GM21526 (cell line): ENCODE measurements at regions not wholly inside any gene's neighbourhood (a gene's known extent, or its start where the extent isn't known, plus 50 kb on each side); places are given as distances from the start of the nearest gene placed in this dataset.

Experiments
- ATAC-seq: cut with Tn5 transposase; IDR thresholded peaks from one replicate; pipeline ENCODE4 v1.9.1; 2021; ENCODE audit warnings: moderate library complexity; ENCODE audit not compliant: unreplicated experiment, low FRiP score

DNA sequence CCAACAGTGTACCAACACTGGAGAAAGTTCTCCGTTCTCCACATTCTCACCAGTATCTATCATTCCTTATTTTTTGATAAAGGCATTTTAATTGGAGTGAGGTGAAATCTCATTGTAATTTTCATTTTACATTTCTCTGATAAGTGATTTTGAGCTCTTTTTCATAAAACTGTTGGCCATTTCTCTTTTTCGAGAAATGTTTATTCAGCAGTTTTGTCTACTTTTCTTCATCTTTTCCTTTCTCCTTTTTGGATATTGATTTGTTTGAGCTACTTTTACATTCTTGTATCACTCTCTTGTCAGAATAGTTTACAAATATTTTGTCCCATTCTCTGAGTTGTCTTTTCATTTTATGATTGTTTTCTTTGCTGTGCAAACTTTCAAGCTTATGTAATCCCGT is 555.2 kb downstream of the COL12A1 start:
- no peak for ATAC-seq

DNA sequence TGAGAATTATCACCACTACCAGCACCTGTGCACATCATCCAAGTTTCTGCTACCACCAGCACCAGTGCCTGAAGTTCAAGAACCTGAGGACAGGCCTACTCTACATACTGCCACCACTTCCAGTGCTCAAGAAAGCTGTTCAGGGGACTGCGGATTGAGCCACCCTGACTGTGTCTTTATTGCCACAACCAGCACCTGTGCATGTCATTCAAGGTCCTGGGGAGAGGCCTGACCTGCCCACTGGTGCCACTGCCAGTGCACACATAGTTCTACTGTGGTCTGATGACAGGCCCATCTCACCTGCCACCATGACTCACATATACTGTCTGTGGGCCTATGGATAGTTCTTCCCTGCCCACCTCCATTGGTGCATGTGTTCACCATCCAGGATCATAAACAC is 559.4 kb downstream of the COL12A1 start:
- no peak for ATAC-seq

DNA sequence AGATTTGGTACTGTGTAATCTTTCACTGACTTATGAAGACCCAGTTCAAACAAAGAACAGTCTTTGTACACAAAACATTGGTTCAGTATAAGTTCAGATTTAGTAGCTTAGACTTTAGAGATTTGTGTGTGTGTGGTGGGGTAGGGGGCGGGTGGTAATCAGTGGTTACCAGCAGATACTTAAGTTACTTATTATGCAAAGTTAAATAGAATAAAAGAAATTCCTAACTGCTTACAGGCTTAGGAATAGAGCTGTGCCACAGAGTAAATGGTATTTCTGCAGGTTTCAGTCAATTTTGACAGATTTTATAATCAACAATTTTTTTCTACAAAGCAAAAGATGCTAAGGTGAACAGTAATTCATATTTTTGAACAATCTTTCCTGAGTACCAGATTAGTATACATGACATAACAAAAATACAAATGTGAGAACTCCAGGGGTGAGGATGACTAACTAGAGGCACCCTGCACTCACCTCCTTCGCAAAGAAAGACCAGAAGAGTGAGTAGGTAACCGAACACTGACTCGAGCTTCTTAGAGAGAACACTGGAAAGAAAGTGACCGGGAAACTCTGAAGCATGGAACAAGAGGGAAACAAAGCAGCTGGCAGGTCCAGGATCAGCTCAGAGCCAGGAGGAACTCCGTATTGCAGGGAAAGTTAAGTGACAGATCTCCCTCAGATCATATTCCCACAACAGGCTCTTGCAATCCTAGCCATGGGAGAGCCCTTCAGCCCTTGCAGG is 560.6 kb downstream of the COL12A1 start:
- ATAC-seq, result no peak

DNA sequence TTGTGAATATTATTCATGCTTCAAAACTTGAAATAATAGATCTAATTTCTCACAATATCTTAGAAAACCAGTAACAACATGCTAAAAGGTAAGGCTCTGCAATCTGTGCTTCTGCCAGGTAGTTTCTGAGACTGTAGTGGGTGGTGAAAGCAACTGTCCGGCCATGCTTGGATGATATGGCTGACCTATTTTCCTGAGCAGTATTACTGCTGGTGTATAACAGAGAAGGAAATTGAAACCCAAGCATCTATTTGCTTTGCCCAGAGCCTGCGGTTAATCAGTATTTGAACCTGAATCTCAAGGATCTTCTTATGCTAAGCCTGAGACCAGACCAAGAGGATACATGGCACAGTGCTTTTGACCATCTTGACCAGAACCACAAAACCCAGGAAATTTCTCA is 563.8 kb downstream of the COL12A1 start:
- no peak for ATAC-seq

DNA sequence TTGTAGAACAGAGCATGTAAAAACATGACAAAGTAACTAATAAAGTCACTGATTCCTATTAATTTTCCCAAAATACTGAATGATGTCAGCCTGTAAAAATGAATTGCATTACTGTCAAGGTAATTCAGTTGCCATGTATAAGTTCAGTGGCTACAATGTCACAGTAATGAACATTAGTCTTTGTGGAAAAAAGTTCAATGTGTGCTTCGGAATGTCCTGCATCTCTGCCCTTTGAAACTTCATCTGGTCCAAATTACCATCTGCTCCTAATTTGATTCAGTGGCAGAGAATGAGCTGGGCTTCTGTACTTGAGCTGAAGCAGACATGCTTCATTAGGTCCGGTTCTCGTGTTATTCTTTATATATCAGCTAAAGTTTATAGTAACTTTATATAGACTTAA is 567.4 kb downstream of the COL12A1 start:
- ATAC-seq, result no peak

DNA sequence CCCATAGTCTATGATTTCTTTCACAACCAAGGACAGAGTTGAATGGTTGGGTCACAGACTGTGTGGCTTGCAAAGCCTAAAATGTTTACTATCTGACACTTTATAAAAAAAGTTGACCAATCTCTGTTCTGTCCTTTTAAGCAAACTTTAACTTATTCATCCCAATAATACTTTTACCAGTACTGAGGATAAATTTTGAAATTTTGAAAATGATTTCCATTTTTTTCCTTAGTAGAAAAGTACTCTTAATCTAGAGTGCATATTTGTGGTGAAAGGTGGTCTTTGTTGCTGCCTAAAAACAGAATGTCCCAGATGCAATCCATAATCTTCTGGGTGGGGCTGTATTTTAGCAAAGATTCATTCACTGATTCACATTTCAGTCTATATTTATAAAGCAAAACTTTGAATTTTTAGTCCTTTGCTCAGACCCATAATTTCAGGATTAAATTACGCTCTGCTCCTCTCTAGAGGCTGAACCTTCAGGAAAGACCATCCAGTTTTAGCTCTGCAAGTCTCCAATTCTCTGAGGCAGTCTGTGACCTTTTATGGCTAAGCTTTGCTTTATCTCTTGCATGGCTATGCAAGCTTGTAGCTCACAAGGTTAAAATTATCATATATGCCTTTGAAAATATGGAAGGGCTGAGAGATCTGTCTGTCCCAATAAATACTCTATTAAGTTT is 573.5 kb downstream of the COL12A1 start:
- ATAC-seq, result no peak

DNA sequence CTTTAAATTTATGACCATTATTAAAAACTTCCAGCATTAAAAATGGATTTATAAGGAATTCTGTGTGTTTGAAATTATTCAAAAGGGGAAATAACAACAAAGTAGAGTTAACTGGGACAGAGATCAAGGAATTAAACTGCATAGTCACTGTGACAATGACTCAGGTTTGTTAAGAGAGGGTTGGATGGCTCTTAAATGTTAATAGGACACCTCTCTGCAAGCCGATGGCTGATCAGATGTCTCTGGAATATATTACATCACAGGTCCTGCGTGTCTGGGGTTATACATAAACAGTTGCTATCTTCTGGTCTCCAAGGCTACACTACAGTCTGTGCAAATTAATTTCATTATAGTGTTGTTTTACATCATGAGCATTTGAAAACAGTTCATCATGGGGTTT is 574.3 kb downstream of the COL12A1 start:
- no peak for ATAC-seq

DNA sequence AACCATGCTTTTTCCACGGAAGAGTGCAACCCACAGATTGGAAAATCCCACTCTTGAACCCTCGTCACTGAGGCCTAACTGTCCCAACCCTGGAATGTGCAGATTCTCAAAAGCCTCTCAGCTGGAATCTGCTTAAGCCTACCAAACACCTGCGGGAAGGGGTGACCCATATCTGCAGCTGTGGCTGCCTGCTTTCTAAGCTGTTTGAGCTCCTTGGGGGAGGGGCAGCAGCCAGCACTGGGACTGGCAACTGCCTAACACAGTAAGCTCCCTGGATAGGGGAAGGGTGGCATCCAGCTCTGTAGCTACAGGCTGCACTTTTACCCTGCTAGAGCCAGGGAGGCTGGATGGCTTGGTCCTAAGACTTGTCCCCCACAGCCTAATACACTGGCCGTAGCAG is 579.6 kb downstream of the COL12A1 start:
- ATAC-seq, result no peak

DNA sequence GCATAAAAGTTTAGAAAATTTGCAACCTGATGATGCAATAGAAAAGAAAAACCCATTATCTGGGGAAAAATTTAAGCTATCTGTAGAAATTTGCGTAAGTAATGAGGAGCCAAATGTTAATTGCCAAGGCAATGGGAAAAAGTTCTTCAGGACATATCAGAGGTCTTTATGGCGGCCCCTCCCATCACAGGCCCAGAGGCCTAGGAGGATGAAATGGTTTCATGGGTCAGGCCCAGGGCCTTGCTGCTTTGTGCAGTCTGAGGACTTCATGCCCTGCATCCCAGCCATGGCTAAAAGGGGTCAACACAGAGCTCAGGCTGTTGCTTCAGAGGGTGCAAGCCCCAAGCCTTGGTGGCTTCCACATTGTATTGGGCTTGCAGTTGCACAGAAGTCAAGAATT is 582.8 kb downstream of the COL12A1 start:
- no peak for ATAC-seq

DNA sequence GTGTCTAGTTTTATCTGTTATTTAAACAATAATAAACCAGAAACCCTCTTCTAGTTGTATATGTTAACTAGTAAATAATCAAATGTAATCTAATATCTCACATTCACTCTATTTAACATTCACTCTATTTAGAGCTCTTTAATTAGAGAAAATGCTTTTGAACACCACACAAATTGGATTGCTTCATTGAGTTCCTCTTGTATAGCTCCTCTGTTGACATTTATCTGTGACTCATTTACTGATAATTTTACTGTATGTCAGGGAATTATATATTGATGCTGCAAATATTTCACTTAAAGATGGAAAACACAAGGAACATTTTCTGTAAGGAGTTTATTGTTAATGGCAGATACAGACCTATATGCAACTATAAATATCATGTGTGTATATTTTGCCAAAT is 594.6 kb downstream of the COL12A1 start:
- no peak for ATAC-seq

DNA sequence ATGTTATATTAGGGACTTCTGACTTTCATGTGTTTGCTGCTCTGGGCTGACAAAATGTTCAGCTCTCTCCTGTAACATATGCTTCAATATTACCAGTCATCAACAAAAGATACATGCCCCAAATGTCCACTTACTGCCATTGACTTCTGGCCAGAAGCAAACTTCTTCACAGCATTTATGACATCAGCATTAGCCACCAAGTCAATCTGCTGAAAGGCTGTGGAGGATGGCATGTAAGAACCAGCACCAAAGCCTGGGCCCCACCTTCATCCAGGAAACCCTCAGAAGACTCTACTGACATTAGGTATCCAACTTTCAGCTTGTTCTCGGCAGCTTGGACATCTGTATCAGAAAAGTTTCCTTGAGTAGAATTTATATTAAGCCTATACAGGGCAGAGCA is 595.5 kb downstream of the COL12A1 start:
- no peak for ATAC-seq

DNA sequence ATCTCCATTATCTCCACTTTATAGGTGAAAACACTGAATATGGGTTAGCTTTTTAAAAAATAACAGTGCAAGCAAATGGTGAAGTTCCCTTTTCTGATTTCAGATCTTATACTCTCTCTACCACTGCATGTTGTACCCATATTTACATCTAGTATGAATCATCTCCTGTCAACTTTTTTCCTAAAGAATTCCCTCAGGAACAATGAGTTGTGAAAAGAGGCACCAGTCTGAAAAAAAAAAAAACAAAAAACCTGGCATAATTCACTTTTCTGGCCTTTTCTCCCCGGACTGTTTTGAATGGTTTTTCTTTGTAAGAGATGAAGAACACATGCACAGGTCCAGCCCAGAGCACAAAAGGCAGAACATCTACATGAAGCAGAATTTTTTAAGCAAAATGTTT is 596.0 kb downstream of the COL12A1 start:
- no peak for ATAC-seq

DNA sequence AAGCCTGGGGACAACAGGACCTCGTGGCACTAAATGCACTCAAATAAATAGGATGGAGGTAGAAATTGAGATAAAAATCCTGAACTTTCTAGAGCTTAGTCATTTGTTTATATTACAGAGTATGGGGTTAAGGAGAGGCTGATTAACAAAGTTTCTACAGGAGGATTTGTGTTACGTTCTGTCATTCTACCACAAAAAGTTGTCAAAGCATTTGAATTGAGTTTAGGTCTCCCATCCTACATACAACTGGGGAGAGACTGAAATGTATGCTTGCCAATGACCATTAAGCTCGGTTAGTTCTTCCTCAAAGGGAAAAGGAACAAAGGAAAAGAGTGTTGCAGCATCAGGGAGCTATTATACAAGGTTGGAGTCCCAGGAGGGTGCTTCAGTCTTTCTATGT is 597.9 kb downstream of the COL12A1 start:
- no peak for ATAC-seq

DNA sequence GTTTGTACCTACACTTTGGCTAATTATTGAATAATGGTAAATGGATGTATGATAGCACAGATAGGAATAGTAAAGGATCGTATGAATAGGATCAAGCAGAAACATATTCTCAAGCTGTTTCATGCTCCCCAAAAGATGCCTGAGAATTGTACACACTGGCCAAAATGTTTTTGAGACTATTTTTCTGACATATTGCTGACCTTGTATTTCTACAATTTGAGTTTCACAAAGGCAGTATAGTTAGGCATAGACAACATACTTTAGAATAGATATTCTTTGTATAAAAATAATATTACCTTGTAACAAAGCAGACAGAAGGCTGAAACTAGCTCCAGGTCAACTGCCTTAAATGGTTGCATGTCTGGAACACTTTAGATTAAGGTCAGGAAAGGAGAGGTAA is 598.4 kb downstream of the COL12A1 start:
- no peak for ATAC-seq

DNA sequence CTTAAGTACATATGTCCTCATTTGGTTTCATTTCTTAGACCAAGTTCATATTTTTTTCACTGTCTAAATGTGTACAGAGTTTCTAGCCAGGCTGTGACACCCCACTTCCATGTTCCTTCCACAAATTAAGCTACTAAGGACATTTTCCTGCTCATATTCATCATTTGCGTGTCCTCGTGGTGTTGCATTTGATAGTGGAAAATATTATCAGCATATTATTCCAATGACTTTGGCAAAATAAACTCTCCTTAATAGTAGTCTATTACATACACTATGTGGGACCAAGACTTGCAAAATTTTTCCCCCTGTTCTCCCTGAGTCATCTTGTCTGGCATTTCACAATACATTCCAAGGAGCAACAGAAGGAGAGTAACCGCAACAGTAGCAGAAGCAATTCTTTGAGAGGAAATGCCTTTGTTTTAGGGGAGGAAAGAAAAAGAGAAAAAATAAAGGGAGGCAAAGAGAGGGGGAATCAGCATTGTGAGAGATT is 599.2 kb downstream of the COL12A1 start:
- ATAC-seq, result no peak

DNA sequence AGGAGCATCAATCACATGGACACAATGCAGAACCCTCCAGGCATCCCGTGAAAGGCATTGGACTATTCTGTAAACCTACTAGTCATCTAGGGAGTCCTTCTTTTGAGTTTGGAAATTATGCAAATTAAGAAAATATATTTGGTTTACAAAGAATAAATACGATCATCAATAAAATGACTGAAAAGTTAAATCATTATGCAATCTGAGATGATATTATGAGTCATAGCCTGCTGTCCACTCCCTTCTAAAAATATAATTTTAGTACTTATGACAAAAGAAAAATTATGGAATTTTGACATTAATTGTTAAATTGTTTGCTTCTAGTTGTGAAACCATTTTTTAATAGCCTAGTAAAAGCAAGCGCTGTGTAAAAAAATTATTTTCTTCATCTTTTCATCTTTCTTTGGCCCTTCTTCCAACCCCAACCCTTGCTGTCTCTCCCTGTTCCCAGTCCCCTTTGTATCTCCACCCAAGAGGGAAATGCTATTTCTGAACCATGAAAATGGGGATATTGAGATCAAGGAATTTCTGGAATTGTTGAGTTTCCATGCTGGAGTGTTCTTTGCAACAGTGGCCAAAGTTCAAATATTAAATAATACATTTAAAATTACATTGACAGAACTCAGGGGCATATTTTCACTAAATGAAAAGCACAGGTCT is 599.8 kb downstream of the COL12A1 start:
- no peak for ATAC-seq

DNA sequence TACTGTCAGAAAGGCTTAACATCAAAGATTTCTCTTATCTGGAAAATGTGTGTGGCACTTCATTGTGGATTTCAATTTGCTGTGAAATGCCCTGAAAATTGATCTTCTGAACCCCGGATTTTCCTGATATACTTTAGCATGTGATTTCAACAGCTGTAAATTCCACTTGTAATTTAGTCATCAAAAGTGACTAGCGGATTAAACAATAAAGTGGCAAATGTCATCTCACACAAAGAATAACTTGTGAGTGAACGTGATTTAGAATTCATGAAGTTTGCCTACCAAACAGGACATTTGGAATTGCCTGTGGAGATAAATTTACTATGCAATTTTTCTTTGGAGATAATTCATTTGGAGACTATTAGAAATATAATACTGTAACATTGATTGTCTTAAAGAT is 601.6 kb downstream of the COL12A1 start:
- no peak for ATAC-seq

DNA sequence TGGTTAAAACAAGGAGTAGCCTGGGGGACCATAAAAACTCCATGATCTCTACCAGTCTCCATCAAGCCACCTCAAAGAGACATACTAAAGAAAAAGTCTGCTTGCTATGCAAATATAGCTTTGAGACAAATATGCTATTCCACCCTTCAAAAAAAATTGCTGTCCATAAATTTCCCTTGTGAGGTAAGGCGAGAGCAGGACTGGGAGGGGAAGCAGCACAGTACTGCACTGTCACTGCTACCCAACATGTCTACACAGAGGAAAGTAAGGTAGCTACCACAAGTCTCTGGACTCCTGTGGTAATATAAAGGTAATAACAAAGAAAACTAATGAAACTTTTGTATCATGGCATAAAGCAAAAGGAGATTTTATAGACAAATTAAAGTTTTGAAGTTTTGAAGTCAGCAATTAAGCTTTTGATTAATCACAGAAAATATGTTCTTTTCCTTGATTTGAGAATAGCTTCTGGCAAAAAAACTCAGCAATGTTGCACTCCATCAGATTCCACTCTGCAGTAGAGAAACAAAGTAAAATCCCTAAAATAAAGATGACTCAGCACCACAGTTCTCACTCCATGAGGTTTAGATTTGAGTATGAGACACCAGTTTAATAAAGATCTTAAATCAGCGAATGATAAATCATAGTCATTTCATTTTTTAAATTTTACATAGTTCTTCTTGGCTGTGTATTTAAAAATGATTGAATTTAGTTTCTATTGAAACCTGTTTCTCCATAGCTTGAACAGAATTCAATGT is 602.4 kb downstream of the COL12A1 start:
- ATAC-seq, result no peak

DNA sequence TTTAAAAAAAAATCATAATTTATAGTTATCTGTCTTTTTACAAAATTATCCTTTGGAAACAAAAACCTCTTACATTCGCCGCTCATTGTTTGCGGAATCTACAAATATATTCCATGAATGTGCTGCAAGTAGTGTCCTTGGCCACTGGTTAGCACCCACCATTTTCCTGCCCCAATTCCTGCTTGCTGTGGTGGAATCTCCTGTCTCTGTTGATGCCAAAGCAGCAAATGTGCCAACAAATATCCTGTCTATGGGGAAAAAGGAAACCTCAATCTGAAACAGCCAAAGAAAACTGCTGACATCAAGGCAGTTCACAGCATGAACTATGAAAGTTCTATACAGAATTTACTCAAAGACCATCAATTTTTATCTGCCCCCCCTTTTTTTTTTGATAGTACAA is 603.6 kb downstream of the COL12A1 start:
- ATAC-seq, result no peak

DNA sequence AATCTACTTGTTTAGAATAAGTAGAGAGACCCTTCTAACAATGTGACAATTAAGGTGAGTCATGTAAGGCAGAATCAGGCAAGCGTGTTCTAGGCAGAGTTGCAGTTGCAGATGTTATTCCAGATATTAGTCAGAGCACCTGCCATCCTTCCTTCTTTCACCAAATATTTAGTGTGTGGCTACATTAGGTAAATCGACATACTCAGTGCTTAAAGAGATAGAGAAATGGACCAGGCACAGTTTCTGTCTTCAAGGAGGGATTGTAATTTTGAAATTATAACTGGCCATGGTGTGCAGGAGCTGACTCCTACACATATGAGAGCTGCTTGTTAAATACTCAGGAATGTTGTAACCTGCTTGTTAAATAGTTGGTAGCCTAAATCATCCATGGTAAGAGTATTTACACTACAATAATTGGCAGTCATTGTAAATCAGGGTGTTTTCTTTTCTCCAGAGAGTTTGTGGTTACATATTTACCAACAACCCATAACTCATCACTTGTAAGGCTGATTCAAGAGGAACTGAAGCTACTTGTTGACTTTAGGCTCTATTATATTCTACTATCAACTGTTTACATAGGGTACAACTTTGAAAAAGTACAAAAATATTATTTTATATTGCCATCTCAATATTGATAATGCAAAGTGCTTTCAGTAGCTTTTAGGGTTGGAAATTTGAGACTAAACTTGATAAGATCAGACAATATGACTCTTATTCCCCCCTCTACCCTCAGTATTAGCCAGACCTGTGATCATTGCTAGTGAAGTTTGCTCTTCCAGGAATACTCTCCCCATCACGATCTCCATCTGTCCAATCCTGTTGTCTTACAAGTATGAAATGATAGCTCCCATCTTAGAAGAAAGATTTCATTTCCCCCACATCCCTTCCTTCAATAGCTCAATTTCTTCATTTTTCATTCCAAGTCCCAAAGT is 607.1 kb downstream of the COL12A1 start:
- ATAC-seq, result peak; percentile 97
